CD4-positive, alpha-beta T cell treated with Interleukin-4 for 4 hours (primary cell): ENCODE measurements at regions not wholly inside any gene's neighbourhood (a gene's known extent, or its start where the extent isn't known, plus 50 kb on each side); places are given as distances from the start of the nearest gene placed in this dataset.
"Not testable (repeated sequence)": the region's sequence is repeated elsewhere in the genome, so short reads cannot be mapped to it uniquely, and the experiment has no call there.

Source experiments
- DNase-seq: peaks from one replicate; pipeline ENCODE4 v3.0.0-alpha.2; 2020

GRCh38 chr17:47066841-47067682 lies 88.0 kb upstream of the RPRML start:
- DNase-seq, result peak; percentile 87

GRCh38 chr17:47066095-47066494 lies 87.0 kb upstream of the RPRML start:
- DNase-seq, result no peak

DNA sequence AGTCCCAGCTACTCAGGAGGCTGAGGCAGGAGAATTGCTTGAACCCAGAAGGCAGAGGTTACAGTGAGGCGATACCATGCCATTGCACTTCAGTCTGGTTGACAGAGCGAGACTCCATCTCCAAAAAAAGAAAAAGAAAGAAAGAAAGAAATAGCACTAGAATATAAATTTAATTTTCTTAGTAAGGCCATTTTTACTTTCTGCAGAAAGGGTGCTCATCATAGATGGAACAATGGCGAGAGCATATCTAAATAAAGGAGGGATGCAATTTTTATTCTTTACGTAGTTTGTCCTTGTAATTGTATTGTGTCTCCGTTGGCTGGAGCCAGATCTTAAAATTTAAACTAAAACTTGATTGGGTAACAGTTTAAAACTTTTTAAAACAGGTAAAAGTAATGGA lies 85.6 kb upstream of the RPRML start:
- DNase-seq, result no peak

DNA sequence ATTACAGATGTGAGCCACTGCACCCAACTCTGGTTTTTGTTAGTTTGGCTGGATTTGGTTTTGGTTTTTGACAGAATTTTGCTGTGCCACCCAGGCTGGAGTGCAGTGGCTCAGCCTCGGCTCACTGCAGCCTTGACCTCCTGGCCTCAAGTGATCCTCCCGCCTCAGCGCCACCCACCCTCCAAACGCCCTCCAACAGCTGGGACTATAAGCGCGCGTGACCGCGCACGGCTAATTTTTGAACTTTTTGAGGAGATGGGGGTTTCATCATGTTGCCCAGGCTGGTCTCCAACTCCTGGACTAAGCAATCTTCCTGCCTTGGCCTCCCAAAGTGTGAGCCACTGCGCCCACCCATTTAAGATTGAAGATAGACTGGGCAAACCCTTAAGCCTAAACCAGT lies 84.4 kb upstream of the RPRML start:
- DNase-seq, result no peak

- DNase-seq, result not testable (repeated sequence)
Measured at GRCh38 chr17:47062851-47063250, 83.8 kb upstream of the RPRML start.

GRCh38 chr17:47060005-47060404 lies 81.0 kb upstream of the RPRML start:
- not testable (repeated sequence) for DNase-seq

DNA sequence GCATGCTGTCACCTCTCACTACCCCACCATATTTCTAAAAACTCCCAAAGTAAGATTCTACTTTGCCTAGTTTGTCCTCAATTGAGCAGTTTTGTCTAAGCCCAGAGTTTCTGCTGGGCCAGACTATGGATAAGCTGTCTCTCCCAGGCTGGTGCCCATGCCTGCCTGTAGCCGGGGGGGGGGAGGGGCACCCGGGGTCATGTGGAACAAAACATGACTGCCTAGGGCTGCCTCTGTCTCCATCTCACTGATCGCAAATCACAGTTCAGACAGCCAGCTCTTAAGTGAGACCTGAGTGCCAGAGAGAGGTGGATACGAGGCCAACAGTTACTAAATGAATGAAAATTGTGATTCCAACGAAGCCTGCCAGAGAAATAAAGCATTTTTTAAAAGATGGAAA lies 78.8 kb upstream of the RPRML start:
- no peak for DNase-seq

- DNase-seq, result not testable (repeated sequence)
Measured at GRCh38 chr17:47057279-47057678, 78.2 kb upstream of the RPRML start.

DNA sequence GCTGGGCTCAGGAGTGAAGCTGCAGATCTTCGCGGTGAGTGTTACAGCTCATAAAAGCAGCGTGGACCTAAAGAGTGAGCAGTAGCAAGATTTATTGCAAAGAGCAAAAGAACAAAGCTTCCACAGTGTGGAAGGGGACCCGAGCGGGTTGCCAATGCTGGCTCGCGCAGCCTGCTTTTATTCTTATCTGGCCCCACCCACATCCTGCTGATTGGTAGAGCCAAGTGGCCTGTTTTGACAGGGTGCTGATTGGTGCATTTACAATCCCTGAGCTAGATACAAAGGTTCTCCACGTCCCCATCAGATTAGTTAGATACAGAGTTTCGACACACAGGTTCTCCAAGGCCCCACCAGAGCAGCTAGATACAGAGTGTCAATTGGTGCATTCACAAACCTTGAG lies 77.6 kb upstream of the RPRML start:
- not testable (repeated sequence) for DNase-seq
